ENCODE measurements at regions not wholly inside any gene's neighbourhood (a gene's known extent, or its start where the extent isn't known, plus 50 kb on each side); places are given as distances from the start of the nearest gene placed in this dataset.

- Histone ChIP-seq H3K27me3 (ENCODE audit: low read length) (no peaks in the 10 kb centered on the region), H3F3A (ENCODE audit: insufficient read depth) (no peaks in the 10 kb centered on the region)
- TF ChIP-seq CTCF (IDR thresholded peaks at IDR 0.05; ENCODE audit: insufficient read depth, low read length, poor library complexity, severe bottlenecking) (no peak), EZH2phosphoT487 (conservative IDR thresholded peaks at IDR 0.05; ENCODE audit: low read length) (no peak)
These were observed 183.7 kb upstream of the PMEPA1 start for GRCh38 chr20:57893366-57893999.

GRCh38 chr20:57892471-57892870 is 182.7 kb upstream of the PMEPA1 start:
- H3K9me2 ChIP-seq (replicated peaks; ENCODE audit: insufficient read depth, low read length): no peaks in the 10 kb centered on the region
- no peak overlapping the region for H2AFZ ChIP-seq (ENCODE audit: low read depth, low read length, severe bottlenecking)
- H3K4me2 ChIP-seq (ENCODE audit: low read depth, low read length, poor library complexity, severe bottlenecking): no peak overlapping the region
- H3K4me3 ChIP-seq (ENCODE audit: insufficient read depth, low read length, poor library complexity, severe bottlenecking): no peak overlapping the region
- H3K79me2 ChIP-seq (ENCODE audit: insufficient read depth, low read length): no peaks in the 10 kb centered on the region
- no peaks in the 10 kb centered on the region for H3F3A ChIP-seq (ENCODE audit: insufficient read depth)
- no peaks in the 10 kb centered on the region for H3K27me3 ChIP-seq (ENCODE audit: low read length)
- no peaks in the 10 kb centered on the region for H3K36me3 ChIP-seq (ENCODE audit: low read length)
- H3K27ac ChIP-seq (ENCODE audit: low read depth, low read length): no peak overlapping the region
- H3K9ac ChIP-seq (ENCODE audit: low read length): no peak overlapping the region
- H3K9me3 ChIP-seq (ENCODE audit: insufficient read depth, low read length): no peaks in the 10 kb centered on the region
- H4K20me1 ChIP-seq (ENCODE audit: low read depth, low read length): no peaks in the 10 kb centered on the region
- no peak for TF ChIP-seq CTCF (IDR thresholded peaks at IDR 0.05; ENCODE audit: insufficient read depth, low read length, poor library complexity, severe bottlenecking)
- TF ChIP-seq EZH2phosphoT487 (conservative IDR thresholded peaks at IDR 0.05; ENCODE audit: low read length): no peak

More at GRCh38 chr20:57893366-57893999, 183.7 kb upstream of the PMEPA1 start:
- no peak overlapping the region for H3K4me2 ChIP-seq (ENCODE audit: low read depth, low read length, poor library complexity, severe bottlenecking)
- H3K9me2 ChIP-seq (replicated peaks; ENCODE audit: insufficient read depth, low read length): no peaks in the 10 kb centered on the region
- no peaks in the 10 kb centered on the region for H3K36me3 ChIP-seq (ENCODE audit: low read length)
- no peak overlapping the region for H3K27ac ChIP-seq (ENCODE audit: low read depth, low read length)
- H3K9ac ChIP-seq (ENCODE audit: low read length): no peak overlapping the region
- H3K9me3 ChIP-seq (ENCODE audit: insufficient read depth, low read length): no peaks in the 10 kb centered on the region
- H3K4me3 ChIP-seq (ENCODE audit: insufficient read depth, low read length, poor library complexity, severe bottlenecking): no peak overlapping the region
- no peaks in the 10 kb centered on the region for H4K20me1 ChIP-seq (ENCODE audit: low read depth, low read length)
- H2AFZ ChIP-seq (ENCODE audit: low read depth, low read length, severe bottlenecking): no peak overlapping the region
- H3K79me2 ChIP-seq (ENCODE audit: insufficient read depth, low read length): no peaks in the 10 kb centered on the region

GRCh38 chr20:57891014-57891413 is 181.2 kb upstream of the PMEPA1 start:
- Histone ChIP-seq H3K9me3 (ENCODE audit: insufficient read depth, low read length) (no peaks in the 10 kb centered on the region), H3K27me3 (ENCODE audit: low read length) (no peaks in the 10 kb centered on the region), H2AFZ (ENCODE audit: low read depth, low read length, severe bottlenecking) (no peak overlapping the region), H3K4me2 (ENCODE audit: low read depth, low read length, poor library complexity, severe bottlenecking) (no peak overlapping the region), H3K9me2 (replicated peaks; ENCODE audit: insufficient read depth, low read length) (no peaks in the 10 kb centered on the region), H3F3A (ENCODE audit: insufficient read depth) (no peaks in the 10 kb centered on the region), H3K79me2 (ENCODE audit: insufficient read depth, low read length) (no peaks in the 10 kb centered on the region), H3K36me3 (ENCODE audit: low read length) (no peaks in the 10 kb centered on the region), H3K27ac (ENCODE audit: low read depth, low read length) (no peak overlapping the region), H3K4me3 (ENCODE audit: insufficient read depth, low read length, poor library complexity, severe bottlenecking) (no peak overlapping the region), H3K9ac (ENCODE audit: low read length) (no peak overlapping the region), H4K20me1 (ENCODE audit: low read depth, low read length) (no peaks in the 10 kb centered on the region)
- TF ChIP-seq CTCF (IDR thresholded peaks at IDR 0.05; ENCODE audit: insufficient read depth, low read length, poor library complexity, severe bottlenecking) (no peak), EZH2phosphoT487 (conservative IDR thresholded peaks at IDR 0.05; ENCODE audit: low read length) (no peak)
